Neural cell (in vitro differentiated cells): ENCODE measurements at regions not wholly inside any gene's neighbourhood (a gene's known extent, or its start where the extent isn't known, plus 50 kb on each side); places are given as distances from the start of the nearest gene placed in this dataset.

ENCODE experiments used
- CTCF ChIP-seq: fragments of 450-650 bp; IDR thresholded peaks from 2 replicates; pipeline ENCODE4 v1.5.1; 2014; ENCODE audit warnings: antibody characterized with exemption, mild to moderate bottlenecking, moderate library complexity; ENCODE audit not compliant: poor library complexity, severe bottlenecking
- EP300 ChIP-seq: fragments of 450-650 bp; conservative IDR thresholded peaks from 2 replicates; pipeline ENCODE4 v1.6.1; 2014; ENCODE audit warnings: antibody characterized with exemption, mild to moderate bottlenecking, moderate library complexity; ENCODE audit not compliant: poor library complexity, severe bottlenecking
- EZH2 ChIP-seq: fragments of 200-600, 300-800 bp; shearing (Covaris generic), sonication (generic); IDR thresholded peaks from 2 replicates; pipeline ENCODE4 v1.6.1; 2014; ENCODE audit warnings: antibody characterized with exemption, low read length, borderline replicate concordance, mild to moderate bottlenecking; ENCODE audit not compliant: insufficient read depth, poor library complexity, severe bottlenecking
- MXI1 ChIP-seq: fragments of 450-650 bp; conservative IDR thresholded peaks from 2 replicates; pipeline ENCODE4 v1.6.1; 2014; ENCODE audit warnings: antibody characterized with exemption, mild to moderate bottlenecking; ENCODE audit not compliant: poor library complexity, severe bottlenecking
- POLR2AphosphoS5 ChIP-seq: IDR thresholded peaks from 2 replicates; pipeline ENCODE4 v1.6.1; 2012
- RAD21 ChIP-seq: fragments of 450-650 bp; conservative IDR thresholded peaks from 2 replicates; pipeline ENCODE4 v1.6.1; 2014; ENCODE audit warnings: antibody characterized with exemption, mild to moderate bottlenecking, moderate library complexity
- REST ChIP-seq: IDR thresholded peaks from 2 replicates; pipeline ENCODE4 v1.6.1; 2012; ENCODE audit warnings: borderline replicate concordance
- SMC3 ChIP-seq: fragments of 450-650 bp; conservative IDR thresholded peaks from 2 replicates; pipeline ENCODE4 v1.6.1; 2014; ENCODE audit warnings: antibody characterized with exemption, mild to moderate bottlenecking, moderate library complexity; ENCODE audit not compliant: poor library complexity
- TAF1 ChIP-seq: IDR thresholded peaks from 2 replicates; pipeline ENCODE4 v1.6.1; 2012; ENCODE audit warnings: low read depth

- TF ChIP-seq CTCF (no peak), RAD21 (no peak), REST (no peak), TAF1 (no peak), EZH2 (no peak), EP300 (no peak), POLR2AphosphoS5 (no peak), SMC3 (no peak), MXI1 (no peak)
Measured at GRCh38 chr3:66854601-66855151, 143.4 kb upstream of the KBTBD8 start.
